ENCODE measurements at regions not wholly inside any gene's neighbourhood (a gene's known extent, or its start where the extent isn't known, plus 50 kb on each side); places are given as distances from the start of the nearest gene placed in this dataset.
A peak's percentile ranks its signal among the peaks of the same experiment; 100 is the strongest.

- DNase-seq: no peak
Measured at GRCh38 chr17:71237903-71238538, 882.8 kb upstream of the SOX9 start.

- DNase-seq: no peak
Measured at GRCh38 chr17:71247441-71248015, 873.3 kb upstream of the SOX9 start.

- DNase-seq: no peak
Measured at GRCh38 chr17:71251276-71251675, 869.5 kb upstream of the SOX9 start.

DNA sequence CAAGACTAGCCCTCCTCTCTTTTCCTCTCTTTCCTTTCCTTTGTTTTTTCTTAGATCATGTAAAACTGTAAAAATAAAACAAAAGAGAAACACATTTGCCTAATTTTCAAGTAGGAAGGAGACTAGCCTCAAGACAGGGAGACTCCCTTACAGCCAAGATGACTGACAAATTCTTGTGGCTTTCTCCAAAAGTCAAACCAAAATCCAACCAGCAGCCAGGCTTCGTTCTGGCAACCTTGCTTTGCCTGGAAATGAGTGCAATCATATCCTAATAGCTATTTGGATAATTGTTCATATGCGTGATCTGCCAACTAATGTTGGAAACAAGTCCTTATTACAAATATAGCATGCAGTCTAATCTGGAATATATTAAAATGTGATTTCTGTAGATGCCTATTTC, 868.9 kb upstream of the SOX9 start:
- DNase-seq: peak; percentile 33

DNA sequence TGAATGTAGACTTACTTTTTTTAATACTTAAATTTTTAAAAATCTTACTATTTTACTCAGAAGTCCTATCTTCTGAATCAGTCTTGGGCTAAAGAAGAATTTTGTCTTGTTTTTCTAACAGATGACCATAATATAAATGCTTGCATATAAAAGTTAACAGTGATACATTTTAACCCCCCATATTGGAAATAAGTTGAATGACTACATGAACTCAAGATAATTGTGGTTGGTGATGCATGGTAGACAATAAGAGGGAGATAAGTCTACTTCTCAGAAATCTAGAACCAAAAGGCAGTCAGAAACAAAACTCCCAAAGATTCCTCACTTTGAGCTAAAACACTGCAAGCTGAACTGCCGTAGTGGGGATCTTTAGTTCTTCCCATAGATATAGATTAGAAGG, 868.4 kb upstream of the SOX9 start:
- no peak for DNase-seq

- no peak for DNase-seq
Measured at GRCh38 chr17:71257096-71257495, 863.7 kb upstream of the SOX9 start.

DNA sequence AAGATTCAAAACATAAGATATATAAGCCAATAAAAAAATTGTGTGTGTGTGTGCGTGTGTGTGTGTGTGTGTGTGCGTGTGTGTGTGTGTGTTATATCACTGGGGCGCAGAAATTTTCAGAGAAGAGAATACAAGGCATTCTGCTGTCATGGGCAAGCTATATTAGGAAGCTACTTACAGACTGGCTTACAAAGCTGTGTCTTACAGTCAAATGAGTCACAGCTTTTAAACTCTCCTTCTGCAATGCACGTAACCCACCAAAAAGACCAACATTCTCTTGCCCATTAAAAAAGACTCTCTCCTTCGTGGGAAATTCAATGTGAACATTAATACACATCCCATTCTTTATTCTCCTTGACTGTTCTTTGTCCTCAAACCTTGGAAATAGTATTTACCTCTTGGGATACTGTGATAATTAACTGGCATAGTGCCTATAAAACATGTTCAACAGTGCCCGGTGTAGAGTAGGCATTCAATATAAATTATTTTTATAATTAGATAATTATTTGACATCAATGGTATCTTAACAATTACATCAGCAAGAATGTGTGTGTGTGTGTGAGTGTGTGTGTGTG, 860.4 kb upstream of the SOX9 start:
- DNase-seq: no peak

GRCh38 chr17:71262586-71262985, 858.2 kb upstream of the SOX9 start:
- no peak for DNase-seq

DNA sequence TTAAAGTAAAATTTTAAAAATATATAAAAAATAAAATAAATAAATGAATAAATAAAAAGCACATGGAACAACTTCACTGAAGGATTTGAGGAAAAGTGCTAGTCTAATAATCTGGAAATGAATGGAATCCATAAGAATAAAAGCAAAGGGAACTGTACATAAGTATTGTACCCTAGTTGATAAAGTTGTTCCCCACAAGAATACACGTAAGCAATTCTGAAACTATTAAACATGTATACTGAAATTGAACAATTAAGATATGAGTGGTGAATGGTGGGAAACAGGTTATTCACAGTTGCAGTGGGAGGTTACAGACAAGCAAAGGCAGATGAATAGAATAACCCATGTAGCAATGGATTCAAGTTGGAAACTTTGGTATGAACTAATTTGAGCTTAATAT, 853.2 kb upstream of the SOX9 start:
- no peak for DNase-seq

- DNase-seq: no peak
Measured at GRCh38 chr17:71269201-71269600, 851.6 kb upstream of the SOX9 start.

DNA sequence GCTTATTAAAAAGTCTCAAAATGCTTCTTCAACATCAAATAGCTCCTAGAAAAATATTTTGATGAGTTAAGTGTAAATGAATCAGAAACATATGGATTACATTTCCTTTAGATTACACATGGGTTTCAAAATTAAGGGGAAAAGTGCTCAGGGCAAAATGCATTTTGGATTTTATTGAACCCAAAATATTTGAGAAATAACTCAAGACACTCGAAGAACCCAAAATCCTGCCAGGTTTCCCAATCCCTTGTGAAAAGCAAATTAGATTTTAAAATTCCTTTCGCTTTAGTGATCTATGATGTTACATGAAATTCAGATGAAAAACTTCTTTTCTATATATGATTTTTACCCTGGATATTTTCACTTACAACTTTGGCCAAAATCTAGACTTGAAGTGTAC, 847.4 kb upstream of the SOX9 start:
- no peak for DNase-seq

GRCh38 chr17:71276079-71276478, 844.7 kb upstream of the SOX9 start:
- no peak for DNase-seq

GRCh38 chr17:71283486-71283885, 837.3 kb upstream of the SOX9 start:
- no peak for DNase-seq

DNA sequence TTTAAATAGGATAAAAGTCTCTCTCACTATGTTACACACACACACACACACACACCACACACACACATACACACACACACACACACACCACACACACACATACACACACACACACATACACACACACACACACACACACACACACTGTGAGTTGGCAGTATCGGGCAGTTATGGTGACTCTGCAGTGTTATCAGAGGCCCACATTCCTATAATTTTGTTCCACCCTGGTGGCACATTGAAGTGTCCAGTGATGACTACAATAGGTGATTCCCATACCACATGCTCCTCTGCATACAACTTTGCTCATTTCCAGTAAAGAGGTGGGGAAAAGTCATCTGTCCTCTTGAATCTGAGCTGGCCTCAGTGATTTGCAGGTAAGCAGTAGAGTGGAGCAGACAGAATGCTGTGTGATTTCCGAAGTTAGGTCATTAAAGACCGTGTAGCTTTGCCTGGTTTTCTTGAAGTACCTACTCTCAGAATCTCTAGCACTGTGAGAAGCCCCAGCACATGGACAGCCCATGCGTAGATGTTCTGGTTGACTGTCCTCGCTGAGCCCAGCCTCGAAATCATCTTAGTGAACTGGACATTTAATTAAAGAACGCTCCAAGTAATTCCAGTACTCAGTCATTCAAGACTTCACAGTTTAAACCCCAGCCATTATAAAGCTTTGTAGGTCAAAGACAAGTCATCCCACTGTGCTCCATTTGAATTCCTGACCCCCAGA, 836.6 kb upstream of the SOX9 start:
- no peak for DNase-seq

GRCh38 chr17:71286625-71287024, 834.2 kb upstream of the SOX9 start:
- DNase-seq: no peak

GRCh38 chr17:71287071-71287823, 833.6 kb upstream of the SOX9 start:
- peak; percentile 44 for DNase-seq

DNA sequence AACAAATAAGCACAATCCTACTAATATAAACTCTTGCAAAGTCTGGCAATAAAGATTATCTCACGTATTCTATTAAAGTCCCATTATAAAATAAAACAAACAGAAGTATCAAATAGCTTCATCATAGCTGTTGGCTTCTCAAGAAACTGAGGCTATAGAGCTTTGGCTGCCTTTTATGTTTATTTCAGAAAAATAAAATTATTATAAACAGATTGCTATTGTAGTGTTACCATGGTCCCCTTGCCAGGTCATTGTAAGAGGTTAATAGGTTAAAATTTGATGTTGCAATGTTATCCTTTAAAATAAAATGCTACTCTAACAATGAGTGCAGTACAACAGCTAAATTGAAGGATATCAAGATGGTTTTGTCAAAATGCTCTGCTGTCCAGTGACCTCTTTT, 828.8 kb upstream of the SOX9 start:
- no peak for DNase-seq

DNA sequence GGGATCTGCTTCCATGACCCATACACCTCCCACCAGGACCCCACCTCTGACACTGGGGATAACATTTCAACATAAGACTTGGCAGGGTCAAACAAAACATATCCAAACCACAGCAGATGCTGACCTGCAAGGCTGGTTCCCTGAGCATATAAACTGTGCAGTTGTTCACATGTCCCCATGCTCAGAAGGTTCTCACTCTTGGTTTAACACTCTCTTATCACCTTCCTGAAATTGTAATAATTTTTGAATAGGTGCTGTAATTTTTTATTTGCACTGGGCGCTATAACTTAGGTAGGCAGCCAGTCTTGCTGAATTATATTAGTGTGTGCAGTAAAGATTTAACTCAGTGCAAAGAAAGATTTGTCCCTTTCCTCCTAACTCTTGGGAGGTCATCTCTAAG, 824.8 kb upstream of the SOX9 start:
- DNase-seq: no peak

DNA sequence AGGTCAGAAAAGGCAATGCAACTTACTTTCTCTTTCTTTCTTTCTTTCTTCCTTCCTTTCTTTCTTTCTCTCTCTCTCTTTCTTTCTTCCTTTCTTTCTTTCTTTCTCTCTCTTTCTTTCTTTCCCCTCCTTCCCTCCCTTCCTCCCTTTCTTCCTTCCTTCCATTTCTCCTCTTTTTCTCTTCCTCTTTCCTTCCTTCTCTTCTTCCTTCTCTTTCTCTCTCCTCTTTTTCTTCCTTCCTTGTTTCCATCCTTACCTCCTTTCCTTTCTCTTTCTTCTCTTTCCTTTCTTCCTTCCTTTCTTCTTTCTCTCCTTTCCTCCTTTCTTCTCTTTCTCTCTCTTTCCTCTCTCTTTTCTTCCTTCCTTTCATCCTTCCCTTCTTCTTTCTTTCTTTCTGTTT, 819.8 kb upstream of the SOX9 start:
- DNase-seq: no peak

DNA sequence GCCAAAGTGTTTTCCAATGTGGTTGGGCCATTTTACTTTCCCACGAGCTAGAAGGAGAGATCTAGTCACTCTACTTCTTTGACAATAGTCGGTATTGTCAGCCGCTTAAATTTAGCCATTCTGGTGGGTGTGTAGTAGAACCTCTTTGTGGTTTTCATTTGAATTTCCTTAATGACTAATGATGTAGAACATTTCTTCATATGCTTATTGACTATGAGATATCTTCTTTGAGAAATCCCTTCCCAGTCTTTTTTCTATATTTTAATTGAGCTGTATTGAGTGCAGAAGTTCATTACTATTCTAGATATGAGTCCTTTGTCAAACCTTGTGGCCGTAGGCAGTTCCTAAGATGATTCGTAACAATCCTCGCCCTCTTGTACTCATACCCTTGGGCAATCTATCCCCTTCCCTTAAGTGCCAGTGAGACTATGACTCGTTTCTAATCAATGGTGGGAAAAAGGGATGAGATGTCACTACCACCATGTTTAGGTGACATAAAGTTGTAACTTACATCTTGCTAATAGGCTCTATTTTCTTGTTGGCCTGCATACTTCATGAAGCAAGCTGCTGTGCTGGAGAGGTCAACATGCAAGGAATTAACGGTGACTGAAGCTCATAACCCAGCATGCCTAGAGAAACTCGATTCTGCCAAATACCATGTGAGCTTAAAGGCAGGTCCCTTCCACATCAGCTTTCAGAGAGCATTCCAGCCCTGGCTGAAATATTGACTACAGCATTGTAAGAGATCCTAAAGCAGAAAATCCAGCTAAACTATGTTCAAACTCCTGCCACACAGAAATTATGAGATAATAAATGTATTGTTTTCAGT, 817.9 kb upstream of the SOX9 start:
- DNase-seq: no peak

- DNase-seq: no peak
Measured at GRCh38 chr17:71304498-71305158, 816.2 kb upstream of the SOX9 start.

DNA sequence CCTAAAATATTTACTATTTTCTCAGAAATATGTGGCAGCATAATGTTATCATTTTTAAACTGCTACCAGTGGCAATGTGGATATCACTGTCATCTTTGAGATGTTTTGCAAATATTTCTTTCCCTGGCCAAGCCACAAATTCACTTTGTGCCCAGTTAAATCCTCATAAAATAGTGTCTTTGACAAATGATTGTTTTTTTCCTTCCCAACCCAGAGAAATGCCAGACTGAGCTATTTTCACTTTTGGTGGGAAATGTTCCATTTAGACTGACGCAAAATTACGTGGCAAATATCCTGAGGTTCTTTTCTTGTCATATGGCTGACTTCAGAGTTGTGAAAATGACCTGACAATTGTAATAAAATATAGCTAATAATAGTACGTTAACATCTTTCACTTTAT, 807.0 kb upstream of the SOX9 start:
- no peak for DNase-seq
